ENCODE measurements at regions not wholly inside any gene's neighbourhood (a gene's known extent, or its start where the extent isn't known, plus 50 kb on each side); places are given as distances from the start of the nearest gene placed in this dataset.

DNA sequence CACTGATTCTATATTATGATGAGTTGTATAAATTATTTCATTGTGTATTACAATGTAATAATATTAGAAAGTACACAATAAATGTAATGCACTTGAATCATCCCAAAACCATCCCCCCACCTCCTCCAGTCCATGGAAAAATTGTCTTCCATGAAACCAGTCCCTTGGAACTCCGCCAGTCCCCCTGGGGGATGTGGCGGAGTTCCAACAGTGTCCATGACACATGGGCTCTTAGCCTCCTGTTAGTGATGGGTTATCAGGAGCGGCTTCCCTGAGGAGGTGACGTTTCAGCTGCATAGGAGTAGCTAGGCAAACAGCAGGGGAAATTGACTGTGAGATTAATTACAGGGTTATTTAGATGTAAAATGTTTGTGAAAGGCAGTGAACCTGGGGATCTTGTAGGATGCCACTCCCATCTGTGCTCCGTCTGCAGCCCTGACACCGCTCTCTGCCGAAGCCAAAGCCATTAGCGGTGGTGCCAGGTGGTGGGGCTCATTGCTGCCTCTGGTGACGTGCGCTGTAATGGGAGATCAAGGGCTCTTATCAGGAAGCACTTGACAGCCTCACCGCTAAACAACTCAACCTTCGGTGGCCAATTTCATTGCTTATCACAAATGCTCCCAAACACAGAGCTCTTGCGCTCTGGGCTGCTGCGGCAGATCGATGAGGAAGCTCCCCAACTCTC is 81.6 kb upstream of the MC3R start:
- TF ChIP-seq, protein P1, sequence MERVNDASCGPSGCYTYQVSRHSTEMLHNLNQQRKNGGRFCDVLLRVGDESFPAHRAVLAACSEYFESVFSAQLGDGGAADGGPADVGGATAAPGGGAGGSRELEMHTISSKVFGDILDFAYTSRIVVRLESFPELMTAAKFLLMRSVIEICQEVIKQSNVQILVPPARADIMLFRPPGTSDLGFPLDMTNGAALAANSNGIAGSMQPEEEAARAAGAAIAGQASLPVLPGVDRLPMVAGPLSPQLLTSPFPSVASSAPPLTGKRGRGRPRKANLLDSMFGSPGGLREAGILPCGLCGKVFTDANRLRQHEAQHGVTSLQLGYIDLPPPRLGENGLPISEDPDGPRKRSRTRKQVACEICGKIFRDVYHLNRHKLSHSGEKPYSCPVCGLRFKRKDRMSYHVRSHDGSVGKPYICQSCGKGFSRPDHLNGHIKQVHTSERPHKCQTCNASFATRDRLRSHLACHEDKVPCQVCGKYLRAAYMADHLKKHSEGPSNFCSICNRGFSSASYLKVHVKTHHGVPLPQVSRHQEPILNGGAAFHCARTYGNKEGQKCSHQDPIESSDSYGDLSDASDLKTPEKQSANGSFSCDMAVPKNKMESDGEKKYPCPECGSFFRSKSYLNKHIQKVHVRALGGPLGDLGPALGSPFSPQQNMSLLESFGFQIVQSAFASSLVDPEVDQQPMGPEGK (CRISPR knock-in tag; IDR thresholded peaks at IDR 0.05; ENCODE audit: borderline replicate concordance): no peak
- TF ChIP-seq ZFP3 (CRISPR knock-in tag; IDR thresholded peaks at IDR 0.05) (no peak), ESRRG (CRISPR knock-in tag; IDR thresholded peaks at IDR 0.05) (no peak), ZFP30 (CRISPR knock-in tag; IDR thresholded peaks at IDR 0.05) (no peak)
- TF ChIP-seq, protein P2, sequence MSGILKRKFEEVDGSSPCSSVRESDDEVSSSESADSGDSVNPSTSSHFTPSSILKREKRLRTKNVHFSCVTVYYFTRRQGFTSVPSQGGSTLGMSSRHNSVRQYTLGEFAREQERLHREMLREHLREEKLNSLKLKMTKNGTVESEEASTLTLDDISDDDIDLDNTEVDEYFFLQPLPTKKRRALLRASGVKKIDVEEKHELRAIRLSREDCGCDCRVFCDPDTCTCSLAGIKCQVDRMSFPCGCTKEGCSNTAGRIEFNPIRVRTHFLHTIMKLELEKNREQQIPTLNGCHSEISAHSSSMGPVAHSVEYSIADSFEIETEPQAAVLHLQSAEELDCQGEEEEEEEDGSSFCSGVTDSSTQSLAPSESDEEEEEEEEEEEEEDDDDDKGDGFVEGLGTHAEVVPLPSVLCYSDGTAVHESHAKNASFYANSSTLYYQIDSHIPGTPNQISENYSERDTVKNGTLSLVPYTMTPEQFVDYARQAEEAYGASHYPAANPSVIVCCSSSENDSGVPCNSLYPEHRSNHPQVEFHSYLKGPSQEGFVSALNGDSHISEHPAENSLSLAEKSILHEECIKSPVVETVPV (CRISPR knock-in tag; IDR thresholded peaks at IDR 0.05): no peak
